Stimulated activated CD8-positive, alpha-beta memory T cell treated with anti-CD3 and anti-CD28 coated beads, Interleukin-4, amount 100 ng/mL, for 48 hours (primary cell): ENCODE measurements at regions not wholly inside any gene's neighbourhood (a gene's known extent, or its start where the extent isn't known, plus 50 kb on each side); places are given as distances from the start of the nearest gene placed in this dataset.
"Not testable (repeated sequence)": the region's sequence is repeated elsewhere in the genome, so short reads cannot be mapped to it uniquely, and the experiment has no call there.

Experiments used
- DNase-seq: peaks from one replicate; pipeline ENCODE4 v3.0.0-alpha.2; 2020

DNA sequence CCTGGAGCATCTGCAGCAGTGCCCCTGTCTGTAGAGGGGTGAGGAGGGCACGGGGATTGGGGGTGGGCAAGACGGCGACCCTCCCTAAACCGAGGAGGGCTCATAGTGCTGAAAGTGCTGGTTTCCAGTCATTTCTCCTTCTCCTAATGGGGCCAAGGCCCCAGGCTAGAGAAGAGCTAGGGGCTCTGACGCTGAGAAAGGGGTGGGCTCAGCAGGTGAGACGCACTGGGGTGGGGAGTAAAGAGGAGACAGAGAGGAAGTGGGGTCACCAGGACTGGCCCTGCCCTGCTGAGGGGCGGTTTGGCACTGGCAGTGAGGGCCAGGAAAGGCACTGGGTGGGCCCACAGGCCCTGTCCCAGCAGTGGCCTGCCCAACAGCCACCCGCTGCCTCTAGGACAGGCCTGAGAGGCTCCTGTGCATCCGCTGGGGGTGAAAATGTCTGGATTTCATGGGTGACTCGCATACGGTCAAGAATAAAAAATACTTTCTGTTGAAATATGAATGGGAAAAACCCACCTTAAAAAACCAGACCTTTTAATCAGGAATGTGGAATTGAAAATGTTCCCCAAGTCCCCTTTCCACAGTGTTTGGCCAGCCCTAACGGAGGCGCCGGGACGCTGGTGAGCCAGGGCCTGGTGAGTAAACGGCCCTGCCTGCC lies 122.4 kb upstream of the SMURF2 start:
- no peak for DNase-seq

- no peak for DNase-seq
Measured at GRCh38 chr17:64783556-64784352, 121.6 kb upstream of the SMURF2 start.

DNA sequence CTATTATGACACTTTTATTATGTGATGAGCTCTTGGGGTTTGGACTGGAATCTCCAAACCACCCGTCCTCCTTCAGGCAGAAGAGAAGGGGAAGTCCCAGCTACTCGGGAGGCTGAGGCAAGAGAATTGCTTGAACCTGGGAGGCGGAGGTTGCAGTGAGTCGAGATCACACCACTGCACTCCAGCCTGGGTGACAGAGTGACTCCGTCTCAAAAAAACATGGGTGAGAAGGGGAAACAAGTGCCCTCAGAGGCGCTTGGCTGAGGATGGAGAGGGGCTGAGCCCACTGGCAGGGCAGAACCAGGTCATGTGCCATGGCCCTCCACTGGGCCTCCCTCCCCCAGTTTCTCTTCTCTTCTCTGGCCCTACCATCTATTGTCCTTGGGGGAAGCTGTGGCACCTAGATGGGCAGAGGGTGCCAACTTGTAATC lies 120.9 kb upstream of the SMURF2 start:
- DNase-seq: no peak

DNA sequence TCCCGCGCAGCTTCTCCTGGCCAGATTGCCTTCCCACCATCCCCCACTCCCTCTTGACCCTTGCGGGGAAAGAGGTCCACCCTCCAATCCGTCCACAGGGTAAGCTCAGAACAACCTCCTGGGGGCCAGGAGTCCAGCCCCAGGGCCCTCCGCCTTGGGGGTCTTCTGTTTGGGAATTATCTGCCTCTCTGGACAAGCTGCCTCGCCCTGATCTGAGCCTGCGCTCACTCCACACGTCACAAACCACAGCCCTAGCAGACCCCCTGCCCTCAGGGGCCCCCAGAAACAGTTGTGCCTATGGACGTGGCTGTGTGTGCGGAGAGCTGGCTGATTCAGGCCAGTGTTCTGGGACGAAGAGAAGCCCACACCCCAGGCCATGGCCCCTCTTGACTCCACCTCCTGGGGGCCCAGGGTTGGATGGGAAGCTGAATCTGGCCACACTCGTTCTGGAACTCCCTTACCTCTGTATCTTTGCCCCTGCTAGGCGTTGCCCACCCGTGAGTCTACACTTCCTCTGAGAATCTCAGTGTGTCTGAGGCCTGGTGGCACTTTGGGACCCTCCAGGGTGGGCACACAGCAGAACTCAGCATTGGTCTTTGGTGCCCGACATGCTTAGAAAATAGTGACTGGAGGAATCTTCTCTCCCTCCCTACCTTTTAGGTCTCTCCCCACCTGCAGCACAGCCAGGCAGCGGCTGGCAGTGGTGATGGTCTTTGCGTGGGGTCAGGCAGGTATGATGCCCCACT lies 119.9 kb upstream of the SMURF2 start:
- no peak for DNase-seq

GRCh38 chr17:64781014-64781756 lies 119.1 kb upstream of the SMURF2 start:
- DNase-seq: peak; percentile 62

GRCh38 chr17:64780096-64781013 lies 118.2 kb upstream of the SMURF2 start:
- peak; percentile 83 for DNase-seq

- DNase-seq: no peak
Measured at GRCh38 chr17:64779376-64780095, 117.4 kb upstream of the SMURF2 start.

DNA sequence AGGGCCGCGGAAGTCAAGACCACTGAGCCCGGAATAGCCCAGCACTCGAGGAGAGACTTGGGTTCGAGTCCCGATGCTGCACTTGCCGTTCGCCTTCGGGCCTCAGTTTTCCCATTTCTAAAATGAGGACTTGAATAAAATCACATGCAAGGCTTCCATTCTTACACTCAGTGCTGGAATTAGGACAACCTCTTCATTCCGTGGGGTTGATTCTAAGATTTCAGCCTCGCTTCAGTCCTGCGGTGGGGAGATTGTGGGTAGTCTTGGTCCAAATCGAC lies 116.9 kb upstream of the SMURF2 start:
- DNase-seq: not testable (repeated sequence)

GRCh38 chr17:64778240-64779097 lies 116.4 kb upstream of the SMURF2 start:
- peak; percentile 48 for DNase-seq

DNA sequence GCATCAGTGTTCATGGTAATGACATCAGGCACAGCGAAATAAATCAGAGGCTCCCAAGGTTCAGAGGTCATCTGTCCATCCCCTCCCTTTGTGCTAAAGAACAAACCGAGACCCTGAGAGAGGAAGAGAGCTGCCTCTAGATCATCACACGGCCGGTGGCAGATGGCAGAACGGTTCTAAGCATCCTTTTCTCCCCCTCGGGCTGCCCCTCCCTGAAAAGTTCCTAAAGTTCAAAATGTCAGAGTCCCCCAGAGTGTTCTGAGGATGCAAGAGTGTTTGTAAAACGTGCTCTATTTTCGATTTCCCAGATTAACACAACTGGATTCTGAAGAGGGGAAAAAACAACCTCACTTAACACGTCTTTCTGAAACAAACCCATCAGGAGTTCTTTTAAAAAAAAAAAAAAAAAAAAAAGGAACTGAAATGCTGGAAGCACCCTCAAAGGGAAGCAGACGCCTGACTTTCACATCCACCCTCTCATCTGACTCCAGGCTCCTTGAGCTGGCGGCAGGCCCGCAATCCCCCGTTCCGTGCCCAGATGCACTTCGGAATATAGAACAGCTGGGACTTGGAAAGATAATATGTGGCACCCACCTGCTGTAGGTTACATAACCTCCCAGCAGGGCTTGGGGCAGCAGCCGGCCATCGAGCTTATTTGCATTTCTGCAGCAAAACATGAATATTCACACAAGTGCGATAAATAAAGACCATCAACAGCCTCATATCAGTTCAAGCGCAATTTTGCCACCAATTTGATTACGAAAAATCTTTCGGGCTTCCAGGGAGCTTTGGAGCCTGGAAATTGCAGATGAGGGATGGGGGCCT lies 115.5 kb upstream of the SMURF2 start:
- DNase-seq: no peak

GRCh38 chr17:64776720-64777414 lies 114.8 kb upstream of the SMURF2 start:
- DNase-seq: peak; percentile 83

- DNase-seq: no peak
Measured at GRCh38 chr17:64775701-64776570, 113.8 kb upstream of the SMURF2 start.

DNA sequence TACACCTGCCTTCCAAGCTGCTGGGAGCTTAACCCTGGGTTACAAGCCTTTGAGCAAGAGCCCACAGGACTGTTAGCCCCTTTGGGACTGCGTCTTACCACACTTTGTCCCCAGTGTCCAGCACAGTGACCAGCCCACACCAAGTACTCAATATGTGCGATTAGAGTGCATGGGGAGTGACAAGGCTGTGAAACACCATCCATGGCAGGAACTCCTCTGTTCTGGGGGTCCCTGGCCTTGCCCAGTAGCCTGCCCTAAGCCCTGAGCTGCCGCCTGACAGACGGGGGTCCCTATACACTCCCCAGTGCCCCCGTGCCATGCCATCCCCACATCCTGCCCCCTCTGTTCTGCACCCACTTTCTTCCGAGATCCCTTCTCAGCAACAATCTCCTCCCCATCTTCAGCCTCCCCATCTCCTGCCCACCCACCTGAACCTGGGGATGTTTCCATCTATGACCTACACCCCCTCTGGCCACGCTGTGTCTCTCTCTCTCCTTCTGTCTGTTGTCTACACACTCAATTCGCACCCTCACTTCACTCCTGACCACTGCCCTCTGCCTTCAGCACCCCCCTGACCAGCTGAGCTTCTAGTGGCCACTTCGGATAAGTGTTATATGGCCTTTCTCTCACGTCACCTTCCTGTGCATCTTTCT lies 112.9 kb upstream of the SMURF2 start:
- no peak for DNase-seq

- no peak for DNase-seq
Measured at GRCh38 chr17:64773836-64774761, 112.0 kb upstream of the SMURF2 start.

GRCh38 chr17:64773386-64773835 lies 111.3 kb upstream of the SMURF2 start:
- DNase-seq: no peak

- DNase-seq: no peak
Measured at GRCh38 chr17:64772845-64773299, 110.8 kb upstream of the SMURF2 start.
